Mesendoderm (in vitro differentiated cells): ENCODE measurements at regions not wholly inside any gene's neighbourhood (a gene's known extent, or its start where the extent isn't known, plus 50 kb on each side); places are given as distances from the start of the nearest gene placed in this dataset.
A peak's percentile ranks its signal among the peaks of the same experiment; 100 is the strongest.
"Not testable (repeated sequence)": the region's sequence is repeated elsewhere in the genome, so short reads cannot be mapped to it uniquely, and the experiment has no call there.

ENCODE experiments used
- DNase-seq: peaks from one replicate; pipeline ENCODE4 v3.0.0; 2013
- H2AK5ac ChIP-seq: 2 replicates; pipeline ENCODE4 v1.6.1; 2013; ENCODE audit warnings: low read length, inconsistent platforms
- H2BK120ac ChIP-seq: 2 replicates; pipeline ENCODE4 v1.6.1; 2013; ENCODE audit warnings: low read depth, mild to moderate bottlenecking, low read length, moderate library complexity, mixed read lengths
- H2BK15ac ChIP-seq: replicated peaks from 2 replicates; pipeline ENCODE4 v1.6.1; 2013; ENCODE audit warnings: low read depth, mild to moderate bottlenecking, moderate library complexity
- H2BK5ac ChIP-seq: 2 replicates; pipeline ENCODE4 v1.6.1; 2013; ENCODE audit warnings: low read length, inconsistent platforms
- H3K18ac ChIP-seq: 2 replicates; pipeline ENCODE4 v1.6.1; 2013; ENCODE audit warnings: mild to moderate bottlenecking, low read length, mixed read lengths
- H3K23ac ChIP-seq: one replicate; pipeline ENCODE4 v1.6.1; 2013; ENCODE audit warnings: low read length
- H3K27ac ChIP-seq: 2 replicates; pipeline ENCODE4 v1.5.1; 2013; ENCODE audit warnings: low read depth, mild to moderate bottlenecking, inconsistent platforms, low read length, moderate library complexity
- H3K27me3 ChIP-seq: 2 replicates; pipeline ENCODE4 v1.6.1; 2013; ENCODE audit warnings: low read length, control low read depth, mild to moderate bottlenecking, inconsistent platforms; ENCODE audit not compliant: insufficient read depth, poor library complexity
- H3K36me3 ChIP-seq: 2 replicates; pipeline ENCODE4 v1.6.1; 2013; ENCODE audit warnings: low read length, inconsistent platforms; ENCODE audit not compliant: control insufficient read depth, insufficient read depth
- H3K4ac ChIP-seq: one replicate; pipeline ENCODE4 v1.6.1; 2013; ENCODE audit warnings: low read depth, mild to moderate bottlenecking, low read length, moderate library complexity
- H3K4me1 ChIP-seq: 2 replicates; pipeline ENCODE4 v1.6.1; 2013; ENCODE audit warnings: low read depth, low read length, inconsistent platforms; ENCODE audit not compliant: control insufficient read depth
- H3K4me2 ChIP-seq: 2 replicates; pipeline ENCODE4 v1.6.1; 2013; ENCODE audit warnings: low read length
- H3K4me3 ChIP-seq: 2 replicates; pipeline ENCODE4 v1.5.1; 2013; ENCODE audit warnings: mild to moderate bottlenecking, low read length
- H3K56ac ChIP-seq: one replicate; pipeline ENCODE4 v1.6.1; 2013; ENCODE audit warnings: low read length
- H3K79me1 ChIP-seq: 2 replicates; pipeline ENCODE4 v1.6.1; 2013; ENCODE audit warnings: low read length, inconsistent platforms
- H3K79me2 ChIP-seq: 2 replicates; pipeline ENCODE4 v1.6.1; 2013; ENCODE audit warnings: mild to moderate bottlenecking, low read length; ENCODE audit not compliant: control insufficient read depth, insufficient read depth
- H3K9ac ChIP-seq: 2 replicates; pipeline ENCODE4 v1.6.1; 2013; ENCODE audit warnings: low read length, inconsistent platforms
- H4K5ac ChIP-seq: one replicate; pipeline ENCODE4 v1.6.1; 2013; ENCODE audit warnings: low read length
- H4K8ac ChIP-seq: one replicate; pipeline ENCODE4 v1.6.1; 2013; ENCODE audit warnings: low read depth, mild to moderate bottlenecking, control low read depth, low read length, moderate library complexity
- WGBS: extraction: QIAGEN DNeasy Blood & Tissue Kit; methylation state at CpG from one replicate; pipeline ENCODE4 v1.1.7; 2013; ENCODE audit warnings: low lambda C conversion rate, missing lambda C conversion rate; ENCODE audit not compliant: insufficient coverage; ENCODE audit errors: extremely low coverage; 5-methylcytosine and 5-hydroxymethylcytosine counted together

DNA sequence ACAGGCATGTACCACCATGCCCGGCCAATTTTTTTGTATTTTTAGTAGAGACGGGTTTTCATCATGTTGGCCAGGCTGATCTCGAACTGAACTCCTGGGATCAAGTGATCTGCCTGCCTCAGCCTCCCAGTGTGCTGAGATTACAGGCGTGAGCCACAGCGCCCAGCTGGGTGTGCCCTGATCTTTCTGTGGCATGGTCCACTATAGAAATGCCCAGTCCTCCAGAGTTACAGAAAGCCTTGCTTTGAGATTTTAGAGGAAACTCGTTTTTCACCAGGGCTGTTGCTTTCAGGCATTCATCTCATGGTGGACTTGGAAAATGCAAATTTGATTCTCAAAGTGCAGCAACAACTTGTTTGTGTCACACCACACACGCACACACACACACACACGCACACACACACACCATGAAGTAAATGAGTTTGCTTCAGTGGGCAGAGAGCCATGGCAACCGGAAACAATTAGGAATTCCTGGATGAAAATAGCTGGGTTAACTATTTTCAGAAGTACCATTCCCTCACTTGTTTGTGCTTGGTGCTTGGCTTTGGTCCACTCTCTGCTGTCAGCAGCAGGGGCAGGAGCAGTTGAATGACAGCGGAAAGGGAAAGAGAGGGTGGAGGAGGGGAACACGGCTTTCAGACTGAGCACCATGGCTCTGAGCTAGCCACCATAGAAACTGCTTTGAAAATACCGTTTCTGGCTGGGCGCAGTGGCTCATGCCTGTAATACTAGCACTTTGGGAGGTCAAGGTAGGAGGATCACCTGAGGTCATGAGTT is 160.1 kb upstream of the NBPF12 start:
- not testable (repeated sequence) for H3K18ac ChIP-seq, H3K23ac ChIP-seq, H4K5ac ChIP-seq, H3K4me1 ChIP-seq, H2BK5ac ChIP-seq, H2BK120ac ChIP-seq, H4K8ac ChIP-seq, H2BK15ac ChIP-seq, H3K79me2 ChIP-seq, H3K4me2 ChIP-seq, H3K4me3 ChIP-seq, H3K27ac ChIP-seq, H3K9ac ChIP-seq, H3K4ac ChIP-seq, H2AK5ac ChIP-seq, H3K56ac ChIP-seq, H3K36me3 ChIP-seq, H3K27me3 ChIP-seq, H3K79me1 ChIP-seq
- no CpG with 5 or more reads among the region's 13 CpGs for WGBS
- DNase-seq = peak; percentile 10

DNA sequence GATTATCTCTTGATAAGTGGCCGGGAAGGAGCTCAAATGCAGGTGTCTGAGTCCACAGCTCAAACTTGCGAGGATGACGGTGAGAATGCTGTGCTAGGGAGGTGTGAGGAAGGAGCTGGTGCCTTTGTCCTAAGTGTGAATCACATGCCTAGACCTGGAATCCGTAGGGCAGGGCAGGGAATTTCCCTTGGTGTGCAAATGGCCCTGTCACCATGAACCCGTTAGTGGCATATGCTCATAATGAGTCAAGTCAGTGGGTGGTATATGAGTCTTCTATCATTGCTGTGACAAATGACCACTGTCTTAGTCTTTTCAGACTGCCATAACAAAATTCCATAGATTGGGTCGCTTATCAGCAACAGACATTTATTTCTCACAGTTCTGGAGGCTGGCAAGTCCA is 163.1 kb upstream of the NBPF12 start:
- DNase-seq, H3K18ac ChIP-seq, H3K36me3 ChIP-seq, H3K79me1 ChIP-seq, H3K56ac ChIP-seq, H3K27me3 ChIP-seq, H3K27ac ChIP-seq, H3K79me2 ChIP-seq, H3K23ac ChIP-seq, H3K4ac ChIP-seq, H3K4me1 ChIP-seq, H3K4me2 ChIP-seq, H4K8ac ChIP-seq, H3K9ac ChIP-seq, H4K5ac ChIP-seq, H2BK15ac ChIP-seq, H2BK120ac ChIP-seq, H2BK5ac ChIP-seq, H2AK5ac ChIP-seq, H3K4me3 ChIP-seq: not testable (repeated sequence)
- WGBS = no CpG with 5 or more reads among the region's 6 CpGs

DNA sequence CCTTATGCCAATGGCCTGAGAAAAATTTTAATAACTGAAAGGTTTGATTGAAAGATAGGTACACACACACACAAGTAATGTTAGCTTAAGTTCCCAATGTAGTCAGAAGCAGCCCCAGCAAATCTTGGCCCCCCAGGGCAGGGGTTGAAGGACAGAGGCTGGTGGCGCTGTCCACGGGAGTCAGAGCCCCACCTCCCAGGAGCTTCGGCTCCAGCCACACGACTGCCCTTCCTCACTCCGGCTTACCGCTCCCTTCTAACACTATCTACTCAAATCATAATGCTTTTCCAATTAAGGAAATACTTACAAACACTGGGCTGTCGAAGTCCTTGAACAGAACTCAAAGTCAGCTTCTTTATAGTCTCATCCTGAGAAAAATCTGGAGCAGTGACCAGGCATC is 163.9 kb upstream of the NBPF12 start:
- not testable (repeated sequence) for H3K4ac ChIP-seq, H3K23ac ChIP-seq
- WGBS = no CpG with 5 or more reads among the region's 7 CpGs

DNA sequence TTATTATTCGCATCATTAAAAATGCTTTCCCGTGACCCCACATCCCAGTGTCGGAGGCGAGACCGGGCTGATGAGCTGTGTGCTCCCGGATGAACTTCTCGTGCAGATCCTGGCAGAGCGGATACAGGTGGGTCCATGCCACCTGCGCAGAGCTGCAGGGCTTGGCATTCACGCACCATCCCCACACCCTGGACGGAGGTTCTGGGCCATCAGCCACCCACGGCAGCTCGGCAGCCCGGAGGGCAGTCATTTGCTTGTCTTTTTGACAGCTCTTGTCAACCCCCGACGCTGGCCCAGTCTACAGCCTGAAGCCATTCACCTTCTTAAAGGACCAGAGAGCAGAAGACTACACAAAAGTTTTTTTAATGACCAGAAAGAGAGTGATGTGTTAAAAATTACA is 166.7 kb upstream of the NBPF12 start:
- no CpG with 5 or more reads among the region's 16 CpGs for WGBS
- H3K36me3 ChIP-seq, H3K4ac ChIP-seq, H3K27me3 ChIP-seq, H3K18ac ChIP-seq, H3K9ac ChIP-seq, H4K8ac ChIP-seq, H3K4me3 ChIP-seq, H2BK5ac ChIP-seq, H3K23ac ChIP-seq, H4K5ac ChIP-seq, DNase-seq, H2BK120ac ChIP-seq, H3K4me1 ChIP-seq, H3K79me2 ChIP-seq, H3K56ac ChIP-seq, H2AK5ac ChIP-seq, H2BK15ac ChIP-seq, H3K27ac ChIP-seq, H3K79me1 ChIP-seq, H3K4me2 ChIP-seq: not testable (repeated sequence)

More for the DNA sequence above, 163.9 kb upstream of the NBPF12 start:
- not testable (repeated sequence) for H3K4me2 ChIP-seq, H3K27ac ChIP-seq, H3K18ac ChIP-seq, H3K27me3 ChIP-seq, H2BK120ac ChIP-seq, H3K56ac ChIP-seq, H3K9ac ChIP-seq, H3K79me2 ChIP-seq, H3K36me3 ChIP-seq, H3K4me1 ChIP-seq, H4K5ac ChIP-seq, H3K4me3 ChIP-seq, H2BK5ac ChIP-seq, H2AK5ac ChIP-seq, H4K8ac ChIP-seq, DNase-seq, H3K79me1 ChIP-seq, H2BK15ac ChIP-seq

DNA sequence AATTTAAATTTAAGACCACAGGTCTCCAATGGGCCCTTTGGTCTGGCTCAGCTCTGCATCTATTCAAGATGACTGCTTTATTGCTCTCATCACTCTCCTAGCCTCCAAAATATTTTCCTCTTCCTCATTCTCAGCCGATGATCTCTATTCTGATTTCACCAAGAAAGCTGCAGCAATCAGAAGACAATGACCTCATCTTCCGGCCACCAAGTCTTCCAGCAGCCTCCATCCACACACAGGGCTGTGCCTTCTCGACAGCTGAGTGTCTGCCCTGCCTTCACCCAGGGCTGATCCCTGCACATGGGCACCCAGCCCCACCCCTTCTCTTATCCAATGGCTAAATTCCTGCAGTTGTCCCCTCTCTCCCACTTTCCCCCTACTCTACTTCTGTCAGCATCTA is 167.1 kb upstream of the NBPF12 start:
- H3K9ac ChIP-seq, DNase-seq, H3K56ac ChIP-seq, H3K27me3 ChIP-seq, H3K23ac ChIP-seq, H3K79me2 ChIP-seq, H3K79me1 ChIP-seq, H2BK15ac ChIP-seq, H2BK120ac ChIP-seq, H2BK5ac ChIP-seq, H3K4me3 ChIP-seq, H3K27ac ChIP-seq, H3K4me2 ChIP-seq, H3K18ac ChIP-seq, H4K5ac ChIP-seq, H2AK5ac ChIP-seq, H3K4ac ChIP-seq, H4K8ac ChIP-seq, H3K36me3 ChIP-seq, H3K4me1 ChIP-seq: not testable (repeated sequence)
- no CpG with 5 or more reads among the region's 3 CpGs for WGBS

DNA sequence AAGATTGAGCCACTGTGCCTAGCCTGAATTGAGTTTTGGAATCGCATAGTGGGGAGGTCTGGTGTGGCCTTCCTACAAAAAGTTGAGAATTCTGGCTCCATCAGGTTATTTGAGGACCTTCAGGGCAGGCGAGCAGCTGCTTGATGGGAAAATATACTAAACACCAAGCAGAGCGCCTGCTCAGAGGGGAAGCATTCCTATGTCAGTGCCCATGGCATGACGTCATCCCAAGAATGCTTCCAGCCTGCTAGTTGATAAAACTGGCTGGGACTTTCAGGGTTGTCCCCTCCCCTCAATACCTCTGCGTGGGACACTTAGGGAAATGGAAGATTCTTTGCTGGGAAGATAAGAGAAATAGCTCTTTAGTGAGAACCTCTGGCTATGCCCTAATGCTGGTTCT is 174.9 kb upstream of the NBPF12 start:
- H4K5ac ChIP-seq, H3K27ac ChIP-seq, H3K23ac ChIP-seq, H2BK120ac ChIP-seq, DNase-seq, H3K27me3 ChIP-seq, H3K79me1 ChIP-seq, H3K18ac ChIP-seq, H3K56ac ChIP-seq, H2BK5ac ChIP-seq, H2AK5ac ChIP-seq, H3K4ac ChIP-seq, H3K79me2 ChIP-seq, H4K8ac ChIP-seq, H3K4me3 ChIP-seq, H3K9ac ChIP-seq, H3K4me1 ChIP-seq, H2BK15ac ChIP-seq, H3K4me2 ChIP-seq, H3K36me3 ChIP-seq: not testable (repeated sequence)
- no CpG with 5 or more reads among the region's 5 CpGs for WGBS
